Stimulated activated CD8-positive, alpha-beta memory T cell treated with anti-CD3 and anti-CD28 coated beads, Interleukin-4, amount 100 ng/mL, for 24 hours (primary cell): ENCODE measurements at regions not wholly inside any gene's neighbourhood (a gene's known extent, or its start where the extent isn't known, plus 50 kb on each side); places are given as distances from the start of the nearest gene placed in this dataset.

Source experiments
- DNase-seq: peaks from one replicate; pipeline ENCODE4 v3.0.0-alpha.2; 2020; ENCODE audit warnings: low read depth

DNA sequence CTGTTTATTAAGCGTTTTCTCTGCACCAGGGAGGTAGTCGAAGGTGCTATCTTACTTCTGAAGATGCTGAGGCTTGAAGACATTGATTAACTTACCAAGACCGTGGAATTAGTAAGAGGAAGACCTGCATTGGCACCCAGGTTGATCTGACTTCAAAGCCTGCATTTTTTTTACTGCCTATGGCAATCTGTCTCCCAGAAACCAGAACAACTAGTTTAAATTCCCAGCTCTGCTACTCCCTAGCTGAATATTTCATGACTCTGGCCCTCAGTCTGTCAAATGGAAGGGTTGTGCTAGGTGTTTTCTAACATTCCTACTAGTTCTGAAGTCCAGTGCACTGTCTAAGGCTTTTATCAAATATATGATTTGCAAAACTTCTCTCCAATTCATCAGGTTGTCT is 52.0 kb upstream of the GRAMD1B start:
- DNase-seq: no peak

DNA sequence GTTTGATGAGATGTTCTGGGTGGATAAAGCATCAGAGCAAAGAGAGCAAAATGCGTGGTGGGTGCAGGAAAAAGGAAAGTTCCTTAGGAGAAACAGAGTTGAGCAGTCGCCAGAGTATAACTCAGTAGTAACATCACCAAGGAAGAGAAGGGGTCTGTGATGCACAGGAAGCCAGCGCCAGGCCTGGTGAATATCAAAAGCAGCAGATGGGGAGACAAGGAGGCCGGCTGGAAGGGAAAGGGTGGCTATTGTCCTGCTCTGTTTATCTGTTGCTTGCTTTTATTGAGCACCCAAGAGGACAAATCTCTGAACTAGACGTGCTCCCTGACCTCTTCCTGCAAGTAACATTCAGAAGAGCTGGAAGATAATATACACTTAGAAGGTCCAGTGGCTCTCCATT is 52.7 kb upstream of the GRAMD1B start:
- no peak for DNase-seq

DNA sequence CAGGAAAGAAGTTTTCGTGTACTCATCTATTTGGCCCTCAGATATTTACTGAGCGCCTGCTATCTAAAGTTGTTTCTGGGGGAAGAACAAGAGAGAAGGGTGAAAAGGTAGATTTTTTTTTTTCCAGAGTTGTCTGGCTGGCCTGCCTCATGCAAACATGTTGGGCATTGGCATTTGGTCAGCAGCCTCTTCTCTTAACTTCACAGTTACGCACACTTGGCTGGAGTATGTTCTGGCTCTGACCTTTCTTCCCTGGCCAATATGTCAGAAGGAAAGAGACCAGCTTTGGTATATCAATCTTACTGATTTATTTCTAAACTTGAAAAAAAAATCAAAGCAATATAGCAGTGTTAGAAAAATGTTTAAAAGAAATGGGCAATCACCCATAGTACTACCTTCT is 54.2 kb upstream of the GRAMD1B start:
- DNase-seq: no peak

DNA sequence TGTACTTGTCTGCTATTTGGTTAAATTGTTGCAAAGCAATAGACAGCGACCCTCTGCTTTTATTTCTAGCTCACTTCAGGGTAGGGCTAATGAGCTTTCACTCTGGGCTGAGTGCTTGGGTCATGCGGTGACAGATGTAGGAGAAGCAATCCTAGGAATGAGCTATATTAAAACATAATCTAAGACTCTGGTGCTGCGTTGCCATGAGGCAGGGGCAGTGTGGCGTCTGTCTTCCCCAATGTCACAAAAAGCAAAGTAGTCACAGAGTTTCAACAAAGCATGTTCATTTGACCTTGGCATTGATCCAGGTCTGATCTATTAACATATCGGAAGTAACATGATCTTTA is 55.5 kb upstream of the GRAMD1B start:
- DNase-seq: no peak

DNA sequence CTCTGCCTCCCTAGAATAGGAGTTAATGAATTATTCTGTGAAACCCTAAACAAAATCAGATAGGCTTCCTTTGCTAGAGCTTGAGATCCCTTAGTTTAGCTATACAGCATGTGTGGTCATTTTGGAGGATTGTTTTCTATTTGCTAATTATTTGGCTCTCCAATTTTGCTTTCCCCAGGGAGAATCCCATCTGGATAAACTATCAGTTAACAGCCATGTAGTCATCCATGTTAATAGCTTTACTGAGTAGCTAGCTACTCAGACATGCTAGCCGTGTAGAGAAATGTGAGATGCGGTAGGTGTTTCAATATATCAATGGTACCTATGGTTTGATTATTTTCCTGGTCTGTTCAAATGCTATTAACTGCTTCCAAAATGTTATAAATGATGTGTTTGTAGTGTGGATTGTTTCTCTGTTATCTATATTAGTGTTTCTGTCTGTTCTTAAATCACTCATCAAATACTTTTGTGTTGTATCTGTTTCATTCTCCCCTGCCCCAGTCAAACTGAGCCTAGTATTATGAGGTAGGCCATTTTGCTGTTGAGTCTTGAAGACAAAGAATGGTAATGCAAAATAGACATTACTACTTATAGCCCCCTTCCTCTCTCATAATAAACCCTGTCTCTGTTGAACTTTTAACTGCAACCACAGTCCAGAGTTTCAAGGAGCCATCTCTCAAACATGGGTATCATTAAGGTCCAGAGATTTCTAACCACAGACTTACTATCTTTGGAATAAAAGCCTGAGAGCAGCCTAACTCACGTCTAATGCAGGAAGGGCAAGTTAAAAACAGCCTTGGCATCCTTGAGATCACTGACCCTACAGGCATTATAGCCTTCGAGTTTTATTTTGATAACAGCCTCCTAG is 56.1 kb upstream of the GRAMD1B start:
- no peak for DNase-seq

DNA sequence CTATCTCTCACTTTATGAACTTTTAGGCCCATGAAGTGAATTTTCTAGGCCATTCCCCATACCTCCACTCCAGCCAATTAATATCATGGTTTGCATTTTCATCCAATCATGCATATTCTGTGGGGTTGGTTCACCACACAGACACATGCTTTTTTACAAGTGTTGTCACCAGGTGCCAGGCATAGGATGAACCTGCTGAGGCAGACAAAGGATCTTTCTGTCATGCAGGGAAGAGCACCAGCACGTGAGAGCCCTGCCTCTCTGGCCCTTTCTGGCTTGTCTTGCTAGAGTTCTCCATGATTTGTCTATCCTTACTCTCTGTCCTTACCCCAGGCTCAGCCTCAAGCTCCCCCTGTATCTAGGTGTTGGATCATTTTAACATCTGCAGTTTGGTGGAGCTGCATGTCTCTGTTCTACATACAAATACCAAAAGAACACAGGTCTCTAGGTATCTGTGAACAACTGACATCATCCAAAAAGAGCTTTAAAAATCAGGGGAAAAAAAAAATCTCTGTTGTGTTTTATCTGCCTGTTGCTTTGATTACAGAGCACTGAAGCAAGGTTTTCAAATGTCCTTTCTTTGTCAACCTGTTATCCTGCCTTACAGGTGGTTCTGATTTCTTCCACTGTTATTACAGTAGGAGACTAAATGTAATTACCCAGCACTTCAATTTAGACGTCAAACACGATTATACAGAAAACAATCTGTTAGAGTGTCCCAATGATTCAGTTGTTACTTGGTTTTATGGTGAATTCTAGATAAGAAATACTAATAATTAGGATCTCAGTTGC is 58.4 kb upstream of the GRAMD1B start:
- no peak for DNase-seq

DNA sequence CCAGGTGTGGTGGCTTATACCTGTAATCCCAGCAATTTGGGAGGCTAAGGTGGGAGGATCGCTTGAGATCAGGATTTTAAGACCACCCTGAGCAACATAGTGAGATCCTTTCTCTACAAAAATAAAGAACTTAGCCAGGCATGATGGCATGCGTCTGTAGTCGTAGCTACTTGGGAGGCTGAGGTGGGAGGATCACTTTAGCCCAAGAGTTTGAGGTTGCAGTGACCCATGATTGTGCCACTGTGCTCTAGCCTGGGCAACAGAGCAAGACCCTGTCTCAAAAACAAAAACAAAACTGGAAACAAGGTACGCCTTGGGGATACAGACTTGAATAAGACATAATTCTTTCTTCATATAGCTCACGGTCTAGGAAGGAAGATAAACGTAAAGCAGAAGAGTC is 63.1 kb upstream of the GRAMD1B start:
- no peak for DNase-seq

DNA sequence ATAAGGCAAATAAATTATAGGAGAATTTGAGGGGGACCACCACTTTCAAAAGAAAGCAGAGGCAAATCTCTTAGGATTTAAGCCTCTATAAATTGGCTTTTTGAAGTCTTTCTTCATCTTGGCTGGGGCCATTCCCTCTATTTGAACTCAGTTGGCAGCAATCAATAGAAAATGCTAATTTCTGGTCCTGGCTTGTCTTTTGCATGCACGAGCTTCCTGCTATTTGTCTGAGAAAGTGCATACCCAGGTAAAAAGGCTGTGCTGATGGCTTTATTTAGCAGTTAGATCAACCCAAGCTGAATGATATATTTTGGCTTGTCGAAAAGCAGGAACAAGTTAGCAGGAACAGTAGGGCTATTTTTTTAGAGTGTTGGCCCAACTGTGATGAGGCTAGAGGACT is 64.1 kb upstream of the GRAMD1B start:
- no peak for DNase-seq

DNA sequence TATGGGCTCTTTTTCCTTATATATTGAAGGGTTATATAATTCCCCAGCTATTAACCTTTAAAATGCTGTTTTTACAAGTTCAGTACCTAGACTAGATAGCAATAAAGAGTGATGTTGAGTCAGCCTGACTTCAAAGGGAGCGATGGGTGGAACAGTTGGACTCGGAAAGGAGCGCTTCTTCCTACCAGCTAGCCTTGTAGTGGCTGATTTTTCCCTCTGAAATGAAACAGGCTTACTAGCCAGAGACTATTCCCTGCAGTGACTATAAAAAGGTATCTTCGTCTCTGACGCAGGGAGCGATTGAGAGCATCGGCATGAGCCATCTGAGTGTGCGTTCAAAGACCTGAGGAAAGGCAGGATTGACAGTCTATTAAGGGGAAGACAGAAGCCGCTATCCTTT is 66.0 kb upstream of the GRAMD1B start:
- no peak for DNase-seq

DNA sequence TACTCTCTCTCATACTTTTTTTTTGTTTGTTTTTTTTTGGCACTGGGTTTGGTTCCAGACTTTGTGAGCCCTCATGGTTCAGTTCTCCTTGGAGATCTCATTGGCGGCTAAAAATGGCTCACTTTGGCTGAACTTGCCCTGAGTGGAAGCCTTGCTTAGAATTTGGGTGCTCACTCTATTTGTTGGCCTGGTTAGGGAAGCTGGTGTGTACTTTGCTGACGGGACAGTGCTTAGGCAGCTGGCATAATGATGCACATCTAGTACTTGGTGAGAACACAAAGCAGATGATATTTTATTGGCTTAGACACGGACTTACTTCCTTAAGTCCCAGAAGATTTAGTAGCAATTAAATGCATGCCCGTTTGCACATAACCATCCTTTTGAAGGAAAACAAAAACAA is 66.5 kb upstream of the GRAMD1B start:
- no peak for DNase-seq

DNA sequence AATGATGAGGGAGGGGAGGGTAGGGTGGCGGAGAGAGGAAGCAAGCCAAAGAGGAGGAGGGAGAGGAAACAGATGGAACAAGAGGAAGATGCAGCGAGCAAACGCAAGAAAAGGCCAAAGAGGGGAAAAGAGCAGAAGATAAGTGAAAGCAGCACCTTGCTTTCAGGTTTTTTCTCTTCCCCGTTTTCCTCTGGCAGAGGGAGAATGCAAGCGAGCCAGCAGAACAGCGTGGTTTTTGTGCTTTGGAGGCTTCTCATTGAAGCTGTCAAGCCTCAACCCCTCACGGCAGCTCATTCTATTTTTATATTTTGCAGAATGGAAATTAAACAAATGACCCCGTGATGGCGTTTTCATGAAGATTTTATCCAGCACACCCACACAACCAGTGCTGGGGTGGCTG is 67.1 kb upstream of the GRAMD1B start:
- DNase-seq: no peak

DNA sequence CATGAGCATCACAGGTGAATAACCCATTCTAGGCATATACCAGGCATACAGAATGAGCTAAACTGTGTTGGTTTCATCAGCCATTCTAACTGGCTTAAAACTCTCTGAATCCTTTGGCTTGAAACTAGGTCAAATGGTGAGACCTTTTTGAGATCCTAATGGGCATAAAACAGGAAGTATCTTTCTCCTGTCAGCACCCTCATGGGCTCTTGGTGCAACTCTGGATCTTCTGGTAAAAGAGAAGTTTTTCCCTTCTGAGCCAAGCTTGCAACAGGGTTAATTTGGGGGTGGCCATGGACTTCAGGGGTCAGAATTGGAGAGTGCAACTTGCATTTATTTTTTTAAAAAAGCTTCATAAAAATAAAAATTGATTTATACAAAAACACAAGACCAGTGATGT is 67.9 kb upstream of the GRAMD1B start:
- DNase-seq: no peak

DNA sequence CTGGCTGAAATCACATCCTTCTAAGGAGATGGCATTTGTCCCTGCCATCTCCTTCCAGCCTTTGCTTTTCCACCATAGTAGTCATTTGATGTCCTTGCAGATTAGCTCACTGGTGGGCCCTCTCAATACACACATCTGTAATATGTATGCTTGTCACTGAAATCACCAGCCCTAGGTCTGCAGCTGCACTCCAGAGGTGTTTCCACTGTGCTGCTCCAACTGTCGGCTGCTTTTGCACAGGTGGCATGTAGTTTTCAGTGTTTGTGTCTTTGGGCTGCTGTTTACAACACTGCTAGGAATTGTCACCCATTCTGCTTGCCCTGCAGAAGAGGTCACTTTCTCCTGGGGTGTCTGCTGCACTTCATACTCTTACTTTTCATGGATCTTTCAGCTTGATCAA is 69.0 kb upstream of the GRAMD1B start:
- DNase-seq: no peak

DNA sequence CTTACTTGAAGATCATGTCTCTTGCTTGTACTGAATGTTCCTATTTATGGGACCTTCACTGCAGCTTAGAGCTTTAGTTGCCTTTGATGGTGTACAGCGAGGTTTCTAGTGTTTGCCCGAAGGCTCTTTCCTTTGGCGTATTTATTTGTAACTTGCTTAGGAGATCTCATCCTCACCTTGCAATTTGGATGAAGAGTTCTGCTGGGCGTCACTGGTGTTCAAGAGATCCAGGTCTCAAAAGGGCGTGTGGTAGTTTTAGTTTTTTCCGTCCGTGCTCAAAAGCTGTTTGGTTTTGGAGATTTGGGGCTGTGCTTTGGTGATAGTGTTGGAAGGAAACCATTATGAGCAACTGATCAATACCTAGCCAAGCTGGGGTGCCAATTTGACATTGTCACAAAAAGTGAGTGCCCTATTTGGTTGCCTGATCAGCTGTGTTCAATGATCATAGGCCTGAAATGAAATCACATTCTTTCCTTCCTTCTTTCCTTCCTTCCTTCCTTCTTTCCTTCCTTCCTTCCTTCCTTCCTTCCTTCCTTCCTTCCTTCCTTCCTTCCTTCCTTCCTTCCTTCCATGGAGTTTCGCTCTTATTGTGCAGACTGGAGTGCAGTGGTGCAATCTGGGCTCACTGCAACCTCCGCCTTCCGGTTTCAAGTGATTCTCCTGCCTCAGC is 69.7 kb upstream of the GRAMD1B start:
- DNase-seq: no peak

DNA sequence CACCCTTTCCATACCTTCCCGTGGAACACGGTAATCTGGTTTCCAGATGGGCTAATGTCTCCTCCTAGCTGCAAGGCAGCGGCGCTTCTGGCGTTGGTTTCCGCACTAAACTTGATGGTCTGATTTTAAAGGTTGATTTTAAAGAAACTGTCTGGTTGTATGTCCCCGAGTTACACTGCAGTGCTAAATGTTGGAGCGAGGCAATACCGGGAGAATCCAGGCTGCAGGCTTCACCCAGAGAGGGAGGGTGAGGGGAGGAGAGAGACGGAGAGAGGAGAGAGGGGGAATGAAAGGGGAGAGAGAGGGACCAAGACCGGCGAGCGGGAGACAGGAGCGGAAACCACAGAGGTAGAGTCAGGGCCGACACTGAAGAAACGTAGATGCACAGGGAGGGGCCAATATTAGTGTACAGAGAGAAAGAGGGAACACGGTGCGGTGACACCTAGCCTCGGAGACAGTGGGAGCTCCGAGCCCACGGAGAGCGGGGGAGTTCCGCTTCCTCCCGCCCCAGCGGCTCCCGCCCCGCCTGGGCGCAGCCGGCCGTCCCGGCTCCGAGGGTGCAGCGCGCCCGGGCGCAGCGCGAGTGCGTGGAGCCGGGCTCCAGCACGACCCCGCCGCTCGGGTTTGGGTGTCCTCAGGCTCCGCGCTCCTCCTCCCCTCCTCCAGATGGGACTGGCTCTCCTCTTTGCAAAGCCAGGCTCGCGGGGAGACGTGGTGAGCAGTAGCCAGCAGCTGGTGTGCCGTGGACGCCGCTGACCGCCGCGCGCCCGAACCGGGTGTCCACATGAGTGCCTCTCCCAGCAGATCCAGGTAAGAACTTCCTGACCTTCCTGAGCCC is 71.9 kb upstream of the GRAMD1B start:
- DNase-seq: no peak

DNA sequence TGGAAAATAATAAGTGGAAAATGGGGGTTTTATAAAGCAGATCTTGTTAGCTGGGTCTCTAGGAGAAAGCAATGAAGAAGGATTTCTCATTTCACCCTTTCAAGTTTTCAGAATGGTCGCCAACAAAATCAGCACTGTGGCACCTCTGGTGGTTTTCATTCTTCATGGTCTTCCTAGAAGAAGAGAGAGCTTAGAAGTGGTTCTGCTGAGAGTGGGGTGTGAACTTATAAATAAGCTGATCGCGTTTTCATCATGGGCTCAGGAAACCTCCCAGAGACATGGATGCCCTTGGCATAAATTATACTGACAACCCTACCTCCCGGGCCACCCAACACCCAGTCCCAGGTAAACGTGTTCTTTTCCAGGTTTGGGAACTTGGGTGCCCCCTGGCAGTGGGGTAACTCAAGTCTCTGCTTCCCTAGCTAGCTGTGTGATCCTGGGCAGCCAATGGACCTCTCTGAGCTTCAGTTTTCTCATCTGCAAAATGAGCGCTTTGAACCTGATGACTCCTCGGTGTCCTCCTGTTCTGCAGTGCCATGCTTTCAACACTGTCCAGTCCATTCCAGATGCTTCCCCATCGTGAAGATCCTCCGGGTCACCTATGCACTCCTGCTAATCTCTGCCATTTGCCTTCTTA is 72.6 kb upstream of the GRAMD1B start:
- no peak for DNase-seq

DNA sequence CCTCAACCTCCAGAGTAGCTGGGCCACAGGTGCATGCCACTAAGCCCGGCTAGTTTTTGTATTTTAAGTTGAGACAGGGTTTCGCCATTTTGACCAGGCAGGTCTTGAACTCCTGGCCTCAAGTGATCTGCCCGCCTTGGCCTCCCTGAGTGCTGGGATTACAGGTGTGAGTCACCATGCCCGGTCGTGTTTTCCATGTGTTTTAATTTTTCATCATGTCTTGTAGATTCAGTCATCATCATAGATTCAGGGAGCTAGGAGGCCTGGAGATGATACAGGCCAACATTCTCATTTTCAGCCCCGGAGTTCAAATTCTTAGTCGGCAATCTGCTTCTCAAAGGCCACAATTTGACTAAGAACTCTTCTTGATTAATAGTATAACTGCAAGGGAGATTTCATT is 73.5 kb upstream of the GRAMD1B start:
- no peak for DNase-seq

DNA sequence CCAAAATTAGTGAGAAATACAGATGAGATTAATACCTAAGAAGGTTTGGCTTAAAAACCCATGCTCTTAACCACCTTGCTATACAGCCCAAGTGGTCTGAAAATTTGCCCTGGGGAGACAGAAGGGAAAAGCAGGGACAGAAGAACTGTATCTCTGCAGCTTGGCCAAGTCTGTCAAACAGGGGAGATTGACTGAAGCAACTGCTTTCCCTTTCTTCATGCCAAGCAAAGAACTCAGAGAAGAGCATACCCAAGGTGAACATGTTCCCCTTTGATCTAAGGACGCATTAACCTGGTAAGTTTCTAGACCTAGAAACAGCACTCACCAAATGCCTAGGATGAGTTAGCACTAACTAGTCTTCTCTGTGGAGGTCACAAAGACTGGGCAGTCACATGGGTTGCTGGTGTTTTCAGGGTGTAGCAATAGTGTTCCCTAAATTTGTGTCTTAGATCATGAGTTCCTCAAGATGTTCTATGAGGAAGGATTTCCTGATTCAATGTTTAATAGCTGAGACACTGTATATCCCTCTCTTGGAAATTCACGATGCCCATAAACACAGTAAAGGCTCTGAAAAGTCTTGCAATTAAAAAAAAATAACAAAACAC is 75.6 kb upstream of the GRAMD1B start:
- DNase-seq: no peak

DNA sequence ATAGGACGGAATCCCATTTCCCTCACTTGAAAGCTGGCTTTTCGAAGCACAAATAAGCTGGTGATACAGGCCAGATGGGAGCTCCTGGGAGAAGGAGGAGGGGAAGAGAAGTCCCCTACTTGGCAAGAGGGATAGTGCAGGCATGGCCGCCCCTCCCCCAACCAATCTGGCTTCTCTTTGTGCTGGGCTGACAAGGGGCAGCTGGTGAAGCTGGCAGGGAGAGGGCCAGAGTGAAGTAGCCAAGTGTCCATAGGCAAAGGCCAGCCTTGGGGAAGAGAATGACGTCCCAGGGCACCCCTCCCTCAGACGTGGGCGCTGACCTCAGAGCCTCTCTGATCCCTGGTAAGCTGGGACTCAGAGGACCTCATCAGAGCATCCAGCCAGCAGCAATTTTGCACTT is 78.7 kb upstream of the GRAMD1B start:
- no peak for DNase-seq

DNA sequence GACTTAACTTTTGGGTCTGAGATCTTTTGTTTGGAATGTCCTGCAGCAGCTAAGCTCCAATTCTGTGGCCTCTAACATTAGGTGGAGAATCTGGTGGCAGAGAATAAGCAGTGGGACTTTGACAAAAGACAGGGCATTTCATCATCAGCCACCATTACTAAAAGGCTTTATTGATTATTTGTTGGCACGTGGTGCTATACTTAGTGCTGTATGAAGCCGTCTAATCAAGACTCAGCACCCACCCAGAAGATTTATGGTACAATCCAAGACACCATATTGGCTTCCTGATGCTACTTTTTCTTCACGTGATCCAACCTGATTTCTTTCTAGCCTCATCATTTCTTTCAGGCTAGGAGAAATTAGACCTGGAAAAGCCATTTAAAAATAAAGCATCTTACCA is 80.7 kb upstream of the GRAMD1B start:
- no peak for DNase-seq

DNA sequence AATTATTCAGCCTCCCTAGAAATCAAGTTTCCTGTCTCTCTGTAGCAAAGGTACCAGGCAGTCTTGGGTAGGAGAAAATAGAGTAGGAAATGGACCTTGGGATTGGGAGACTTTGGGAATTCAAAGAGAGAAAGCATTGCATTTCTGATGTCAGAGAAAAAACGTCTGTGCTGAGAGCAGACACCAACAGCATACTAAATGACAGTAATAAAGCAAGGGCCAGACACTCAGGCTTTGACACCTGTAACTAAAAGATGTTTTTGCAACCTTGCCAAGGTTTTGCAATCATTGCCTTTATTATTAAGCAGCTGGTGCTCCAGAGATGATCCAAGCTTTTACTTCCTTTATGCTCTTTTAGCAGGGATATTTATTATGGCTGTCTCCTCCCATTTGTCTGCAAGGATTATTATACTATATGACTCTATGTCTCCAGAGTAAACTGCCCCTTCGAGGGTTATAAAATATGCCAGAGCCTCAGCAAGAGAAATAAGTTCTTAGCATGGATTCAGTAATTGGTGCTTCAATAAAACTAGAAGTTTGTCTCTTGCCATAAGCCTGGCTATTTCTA is 85.2 kb upstream of the GRAMD1B start:
- no peak for DNase-seq
